ENCODE measurements at regions not wholly inside any gene's neighbourhood (a gene's known extent, or its start where the extent isn't known, plus 50 kb on each side); places are given as distances from the start of the nearest gene placed in this dataset.

- no peak for DNase-seq (ENCODE audit: low read depth in 1 of 2, low spot score in 1 of 2)
Observed at GRCh38 chr1:234869182-234870019, 259.2 kb downstream of the TOMM20 start.

- DNase-seq (ENCODE audit: low read depth in 1 of 2, low spot score in 1 of 2), result no peak
Observed at GRCh38 chr1:234868296-234869147, 258.5 kb upstream of the IRF2BP2 start.

- no peak for DNase-seq (ENCODE audit: low read depth in 1 of 2, low spot score in 1 of 2)
Observed at GRCh38 chr1:234866007-234866866, 256.3 kb upstream of the IRF2BP2 start.

GRCh38 chr1:234865171-234866006 is 255.4 kb upstream of the IRF2BP2 start:
- no peak for DNase-seq (ENCODE audit: low read depth in 1 of 2, low spot score in 1 of 2)

DNA sequence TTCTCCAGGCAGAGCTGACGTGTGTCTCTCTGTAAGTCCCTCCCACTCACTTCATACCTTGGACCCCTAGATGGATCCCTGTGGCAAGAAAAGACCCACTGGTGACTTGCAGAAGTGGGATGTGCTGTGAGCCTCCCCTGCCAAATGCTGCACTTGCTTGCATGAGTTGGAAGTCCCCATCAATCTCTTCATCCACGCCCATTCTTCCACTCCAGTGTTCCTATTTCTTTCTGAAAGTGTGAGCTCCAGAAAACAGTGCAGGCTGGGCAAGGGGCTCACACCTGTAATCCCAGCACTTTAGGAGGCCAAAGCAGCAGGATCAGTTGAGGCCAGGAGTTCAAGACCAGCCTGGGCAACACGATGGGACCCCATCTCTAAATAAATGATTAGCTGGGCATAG is 254.1 kb upstream of the IRF2BP2 start:
- DNase-seq (ENCODE audit: low read depth in 1 of 2, low spot score in 1 of 2), result no peak

- DNase-seq (ENCODE audit: low read depth in 1 of 2, low spot score in 1 of 2), result no peak
Observed at GRCh38 chr1:234863551-234863971, 253.6 kb upstream of the IRF2BP2 start.

GRCh38 chr1:234862944-234863515 is 253.1 kb upstream of the IRF2BP2 start:
- DNase-seq (ENCODE audit: low read depth in 1 of 2, low spot score in 1 of 2), result no peak

- no peak for DNase-seq (ENCODE audit: low read depth in 1 of 2, low spot score in 1 of 2)
Observed at GRCh38 chr1:234862360-234862943, 252.5 kb upstream of the IRF2BP2 start.

- no peak for DNase-seq (ENCODE audit: low read depth in 1 of 2, low spot score in 1 of 2)
Observed at GRCh38 chr1:234861761-234862160, 251.8 kb upstream of the IRF2BP2 start.

GRCh38 chr1:234861024-234861620 is 251.1 kb upstream of the IRF2BP2 start:
- no peak for DNase-seq (ENCODE audit: low read depth in 1 of 2, low spot score in 1 of 2)

GRCh38 chr1:234858722-234859121 is 248.7 kb upstream of the IRF2BP2 start:
- no peak for DNase-seq (ENCODE audit: low read depth in 1 of 2, low spot score in 1 of 2)

DNA sequence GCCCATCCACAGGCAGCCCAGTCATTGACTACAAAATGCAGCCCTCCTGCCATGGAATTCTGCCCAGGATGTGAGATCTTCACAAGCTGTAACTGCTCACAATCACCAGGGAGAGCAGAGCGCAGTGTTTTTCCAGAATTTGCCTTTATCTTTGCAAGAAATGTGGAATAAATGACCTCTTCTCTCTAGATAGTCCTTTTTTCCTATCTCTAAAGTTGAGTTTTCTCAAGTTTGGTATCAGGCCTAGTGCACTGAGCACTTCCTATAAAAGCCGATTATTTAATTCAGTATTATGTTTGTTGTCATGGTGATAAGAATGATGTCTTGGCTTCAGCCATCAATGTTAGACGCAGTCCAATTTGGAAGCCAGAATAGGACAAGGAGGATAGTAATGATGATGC is 246.9 kb upstream of the IRF2BP2 start:
- DNase-seq (ENCODE audit: low read depth in 1 of 2, low spot score in 1 of 2), result no peak

DNA sequence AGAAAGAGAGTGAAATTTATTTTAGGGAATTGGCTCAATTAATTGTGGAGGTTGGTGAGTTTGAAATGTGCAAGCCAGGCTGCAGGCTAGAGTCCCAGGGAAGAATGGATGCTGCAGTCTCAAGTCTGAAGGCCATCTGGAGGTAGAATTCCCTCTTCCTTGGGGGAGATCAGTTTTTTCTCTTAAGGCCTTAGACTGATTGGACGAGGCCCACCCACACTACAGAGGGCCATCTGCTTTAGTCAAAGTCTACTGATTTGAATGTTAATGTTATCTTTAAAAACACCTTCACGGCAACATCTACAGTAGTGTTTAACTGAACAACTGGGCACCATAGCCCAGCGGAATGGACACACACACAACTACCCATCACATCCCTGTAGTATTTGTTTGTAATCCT is 245.9 kb upstream of the IRF2BP2 start:
- DNase-seq (ENCODE audit: low read depth in 1 of 2, low spot score in 1 of 2), result no peak

- DNase-seq (ENCODE audit: low read depth in 1 of 2, low spot score in 1 of 2), result no peak
Observed at GRCh38 chr1:234854645-234855039, 244.7 kb upstream of the IRF2BP2 start.

- no peak for DNase-seq (ENCODE audit: low read depth in 1 of 2, low spot score in 1 of 2)
Observed at GRCh38 chr1:234853906-234854644, 244.1 kb upstream of the IRF2BP2 start.

GRCh38 chr1:234852659-234853058 is 242.7 kb upstream of the IRF2BP2 start:
- DNase-seq (ENCODE audit: low read depth in 1 of 2, low spot score in 1 of 2), result no peak

GRCh38 chr1:234851450-234852438 is 241.8 kb upstream of the IRF2BP2 start:
- no peak for DNase-seq (ENCODE audit: low read depth in 1 of 2, low spot score in 1 of 2)
